OCI-LY3 (cell line): ENCODE measurements at regions not wholly inside any gene's neighbourhood (a gene's known extent, or its start where the extent isn't known, plus 50 kb on each side); places are given as distances from the start of the nearest gene placed in this dataset.

ENCODE experiments used
- CTCF ChIP-seq: fragments of 200-600, 300-600 bp; sonication (generic); IDR thresholded peaks from 2 replicates; pipeline ENCODE4 v1.5.1; 2014; ENCODE audit warnings: antibody characterized with exemption, low read length, low read depth
- EZH2phosphoT487 ChIP-seq: fragments of 200-600 bp; shearing (Covaris generic); IDR thresholded peaks from 2 replicates; pipeline ENCODE4 v1.6.1; 2018; ENCODE audit warnings: antibody characterized with exemption, mixed run types, low read depth

GRCh38 chr2:83742117-83742782, 716.8 kb downstream of the SUCLG1 start:
- TF ChIP-seq CTCF (no peak), EZH2phosphoT487 (no peak)
